GM19240 (cell line): ENCODE measurements at regions not wholly inside any gene's neighbourhood (a gene's known extent, or its start where the extent isn't known, plus 50 kb on each side); places are given as distances from the start of the nearest gene placed in this dataset.
"Not testable (repeated sequence)": the region's sequence is repeated elsewhere in the genome, so short reads cannot be mapped to it uniquely, and the experiment has no call there.

Experiments used
- DNase-seq: peaks from one replicate; pipeline ENCODE4 v3.0.0; 2011; ENCODE audit warnings: low spot score; ENCODE audit not compliant: insufficient read length

DNA sequence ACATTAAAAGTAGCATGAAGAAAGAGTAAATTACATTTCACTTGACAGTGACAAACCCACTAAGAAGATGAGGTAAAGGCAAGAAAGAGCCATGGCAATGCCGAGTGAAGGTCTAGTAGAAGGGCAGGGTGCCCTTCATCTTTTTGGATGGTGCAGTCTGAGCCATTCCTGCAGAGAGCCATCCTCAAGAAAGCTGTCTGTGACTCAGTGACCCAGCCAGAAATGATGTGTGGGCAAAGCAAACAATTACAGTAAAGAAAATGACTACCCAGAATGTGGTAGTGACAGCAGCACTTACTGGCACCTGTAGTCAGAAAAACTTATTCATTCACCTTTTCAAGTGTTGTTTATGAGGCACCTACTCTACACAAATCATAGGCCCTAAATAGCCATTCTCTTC, 281.7 kb downstream of the DUSP6 start:
- no peak for DNase-seq

GRCh38 chr12:89069431-89069830, 282.9 kb downstream of the DUSP6 start:
- no peak for DNase-seq

DNA sequence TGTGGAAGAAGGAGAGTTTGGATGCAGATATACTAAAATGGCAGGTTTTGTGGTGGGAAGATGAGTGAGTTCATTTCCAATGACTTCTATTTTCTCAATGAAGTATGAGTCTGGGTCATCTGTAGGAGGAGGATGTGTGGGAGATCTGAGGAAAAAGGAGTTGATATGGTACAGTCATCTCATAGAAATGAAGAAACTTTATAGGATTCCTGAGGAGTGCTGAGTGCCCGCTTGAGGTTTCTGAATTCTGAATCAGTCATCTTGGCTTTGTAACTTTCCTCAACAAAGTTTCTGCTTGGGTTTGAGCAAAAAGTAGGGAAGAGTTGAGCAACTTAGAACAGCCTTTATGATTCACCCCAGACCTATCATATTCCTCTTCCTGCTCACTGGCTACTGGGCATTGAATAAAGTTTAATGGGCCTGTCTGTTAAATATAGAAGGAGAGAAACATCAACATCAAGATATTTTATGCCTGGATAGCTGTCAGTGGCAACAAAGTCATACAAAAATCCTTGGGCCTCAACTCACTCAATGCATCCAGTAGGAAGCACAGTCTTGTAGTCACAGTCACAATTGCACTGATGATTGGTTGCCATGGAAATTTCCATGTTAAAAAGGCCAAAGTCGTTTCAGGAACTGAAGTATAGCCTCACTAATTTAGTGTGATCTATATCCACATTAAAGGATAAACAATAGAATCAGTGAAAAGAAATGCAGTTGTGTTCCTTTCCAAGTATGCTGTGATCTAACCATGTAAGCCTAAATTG, 284.7 kb downstream of the DUSP6 start:
- DNase-seq, result no peak

GRCh38 chr12:89064780-89065179, 287.5 kb downstream of the DUSP6 start:
- no peak for DNase-seq

DNA sequence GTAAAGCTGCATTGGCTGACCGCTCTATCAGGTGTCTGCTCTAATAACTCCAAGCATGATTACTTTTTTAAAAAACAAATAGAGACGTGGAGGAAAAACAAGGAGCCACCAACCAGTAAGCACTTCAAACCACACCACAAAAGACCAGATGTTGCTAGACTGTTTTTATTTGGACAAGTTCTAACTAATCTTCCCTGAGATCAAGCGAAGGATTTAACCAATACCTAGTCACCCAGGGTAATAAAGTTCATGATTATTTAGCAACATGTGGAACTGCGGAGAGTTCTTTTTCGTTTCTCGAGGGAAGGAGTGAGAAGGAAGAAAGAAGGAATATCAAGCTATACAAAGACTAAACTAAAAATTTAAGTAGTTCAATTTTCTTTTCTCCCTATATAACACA, 288.1 kb downstream of the DUSP6 start:
- DNase-seq, result no peak

- no peak for DNase-seq
Measured at GRCh38 chr12:89062996-89063395, 289.3 kb downstream of the DUSP6 start.

GRCh38 chr12:89059721-89060541, 292.4 kb downstream of the DUSP6 start:
- DNase-seq, result no peak

DNA sequence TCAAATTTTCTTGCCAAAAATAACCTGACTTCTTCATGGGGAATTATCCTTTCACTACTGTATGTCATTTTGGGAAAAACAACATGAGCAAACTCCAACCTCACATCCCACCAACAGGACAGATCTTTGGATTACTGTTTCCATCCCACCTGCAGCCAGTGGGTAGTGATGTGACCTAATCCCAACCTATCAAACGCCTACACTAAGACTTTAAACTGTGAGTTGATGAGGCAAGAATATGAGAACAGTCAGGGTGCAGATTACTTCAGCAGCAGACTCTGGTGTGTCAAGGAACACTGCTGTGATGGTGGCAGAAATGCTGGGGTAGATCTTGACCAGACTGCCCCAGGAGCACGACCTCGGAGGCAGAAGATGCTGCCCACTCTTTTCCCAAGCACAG, 293.2 kb downstream of the DUSP6 start:
- DNase-seq, result no peak

- DNase-seq, result no peak
Measured at GRCh38 chr12:89058402-89058801, 293.9 kb downstream of the DUSP6 start.

GRCh38 chr12:89053817-89054216, 298.5 kb downstream of the DUSP6 start:
- DNase-seq, result not testable (repeated sequence)

- no peak for DNase-seq
Measured at GRCh38 chr12:89051065-89051677, 301.1 kb downstream of the DUSP6 start.

GRCh38 chr12:89047856-89048418, 304.4 kb downstream of the DUSP6 start:
- no peak for DNase-seq

DNA sequence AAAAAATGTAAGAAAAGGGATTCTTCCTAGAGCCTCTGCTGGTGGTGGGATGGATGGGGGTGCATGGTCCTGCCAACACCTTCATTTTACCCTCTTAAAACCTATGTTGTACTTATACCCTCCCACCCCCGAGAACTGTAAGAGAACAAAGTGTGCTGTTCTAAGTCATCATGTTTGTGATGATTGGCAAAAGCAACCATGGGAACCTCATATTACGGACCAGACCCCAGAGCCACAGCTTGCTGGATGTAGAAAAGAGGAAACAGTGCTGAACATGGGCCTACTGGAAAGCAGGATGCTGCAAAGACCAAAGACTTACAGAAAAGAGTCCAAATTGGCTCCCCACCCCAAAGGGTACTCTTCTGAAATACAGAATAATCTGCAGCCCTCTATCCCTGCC, 311.2 kb downstream of the DUSP6 start:
- DNase-seq, result no peak

GRCh38 chr12:89040146-89040964, 311.9 kb downstream of the DUSP6 start:
- peak; percentile 29 for DNase-seq

GRCh38 chr12:89038831-89039512, 313.3 kb downstream of the DUSP6 start:
- no peak for DNase-seq

GRCh38 chr12:89033062-89033461, 319.2 kb downstream of the DUSP6 start:
- DNase-seq, result no peak

- DNase-seq, result no peak
Measured at GRCh38 chr12:89029961-89030360, 322.3 kb downstream of the DUSP6 start.

DNA sequence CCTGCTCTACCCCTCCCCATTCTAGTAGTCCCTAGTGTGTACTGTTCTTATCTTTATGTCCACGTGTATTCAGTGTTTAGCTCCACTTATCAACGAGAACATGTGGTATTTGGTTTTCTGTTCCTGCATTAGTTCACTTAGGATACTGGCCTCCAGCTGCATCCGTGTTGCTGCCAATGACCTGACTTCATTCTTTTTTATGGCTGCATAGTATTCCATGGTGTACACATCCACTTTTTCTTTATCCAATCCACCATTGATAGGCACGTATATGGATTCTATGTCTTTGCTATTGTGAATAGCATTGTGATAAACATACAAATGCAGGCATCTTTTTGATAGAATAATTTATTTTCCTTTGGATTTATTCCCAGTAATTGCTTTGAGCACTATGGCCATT, 327.7 kb downstream of the DUSP6 start:
- no peak for DNase-seq

DNA sequence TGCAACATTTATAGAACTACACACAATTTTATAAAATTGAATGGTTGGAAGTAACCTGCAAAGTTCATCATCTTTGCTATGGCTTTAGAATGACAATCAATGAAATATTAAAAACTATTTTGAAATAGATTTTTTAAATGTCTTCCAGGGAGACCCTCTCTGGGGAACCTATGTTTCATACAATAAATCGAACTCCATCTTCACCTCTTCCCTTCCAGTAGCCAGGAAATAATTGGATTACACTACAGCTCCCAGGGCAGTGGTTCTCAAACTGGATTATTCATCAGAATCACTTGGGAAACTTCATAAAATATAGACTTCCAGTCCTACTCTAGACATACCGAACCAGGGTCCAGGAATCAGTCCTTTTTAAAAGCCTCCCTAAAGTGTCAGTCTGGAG, 328.4 kb downstream of the DUSP6 start:
- DNase-seq, result no peak

DNA sequence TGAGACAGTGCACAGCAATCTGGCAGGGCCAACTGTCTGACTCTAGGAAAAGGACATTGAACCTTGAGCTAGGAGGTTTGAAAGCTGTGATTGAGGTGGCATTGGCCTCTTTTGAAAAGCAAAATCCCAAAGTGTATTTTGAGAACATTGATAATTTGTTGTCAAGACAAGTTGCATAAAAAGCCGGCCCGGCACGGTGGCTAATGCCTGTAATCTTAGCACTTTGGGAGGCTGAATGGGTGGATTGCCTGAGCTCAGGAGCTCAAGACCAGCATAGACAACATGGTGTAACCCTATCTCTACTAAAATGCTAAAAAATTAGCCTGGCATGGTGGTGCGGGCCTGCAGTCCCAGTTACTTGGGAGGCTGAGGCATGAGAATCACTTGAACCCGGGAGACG, 331.6 kb downstream of the DUSP6 start:
- DNase-seq, result no peak

DNA sequence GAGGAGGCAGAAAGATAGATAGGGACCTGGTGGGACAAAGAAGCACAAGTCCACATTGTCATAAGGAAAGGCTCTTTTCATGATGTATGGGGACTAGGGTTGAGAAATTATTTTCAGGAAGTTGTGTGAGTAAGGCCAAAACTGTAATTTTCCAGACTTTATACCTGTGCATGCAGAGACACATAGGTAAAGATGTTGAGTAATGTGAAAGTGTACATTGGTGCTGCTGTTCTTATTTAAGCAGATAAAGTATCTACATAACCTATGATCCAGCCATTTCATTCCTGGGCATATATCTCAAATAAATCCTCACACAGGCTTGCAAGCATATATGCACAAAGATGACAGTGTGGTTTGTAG, 332.2 kb downstream of the DUSP6 start:
- no peak for DNase-seq
